ENCODE measurements at regions not wholly inside any gene's neighbourhood (a gene's known extent, or its start where the extent isn't known, plus 50 kb on each side); places are given as distances from the start of the nearest gene placed in this dataset.

DNA sequence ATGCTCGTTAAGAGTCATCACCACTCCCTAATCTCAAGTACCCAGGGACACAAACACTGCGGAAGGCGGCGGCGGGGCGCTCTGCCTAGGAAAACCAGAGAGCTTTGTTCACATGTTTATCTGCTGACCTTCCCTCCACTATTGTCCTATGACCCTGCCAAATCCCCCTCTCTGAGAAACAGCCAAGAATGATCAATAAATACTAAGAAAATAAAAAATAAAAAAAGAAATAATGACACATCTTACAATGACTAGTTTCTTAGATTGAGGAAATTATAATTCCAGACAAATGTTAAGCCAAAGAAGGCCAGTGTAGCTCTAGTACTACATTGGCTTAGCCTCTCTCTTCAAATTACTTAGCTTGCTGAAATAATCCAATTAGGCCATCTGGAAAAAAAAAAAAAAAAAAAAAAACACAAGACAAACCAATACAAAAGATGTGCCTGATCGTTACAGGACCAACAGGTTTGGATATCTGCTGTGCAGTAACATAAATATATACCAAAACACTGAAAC lies 58.0 kb downstream of the ANXA2R start:
- TF ChIP-seq BRCA1 (IDR thresholded peaks at IDR 0.05; ENCODE audit: low read depth, low read length) = no peak
- no peak for TF ChIP-seq NRF1 (IDR thresholded peaks at IDR 0.05; ENCODE audit: low read depth, low read length)
- TF ChIP-seq, protein P1, sequence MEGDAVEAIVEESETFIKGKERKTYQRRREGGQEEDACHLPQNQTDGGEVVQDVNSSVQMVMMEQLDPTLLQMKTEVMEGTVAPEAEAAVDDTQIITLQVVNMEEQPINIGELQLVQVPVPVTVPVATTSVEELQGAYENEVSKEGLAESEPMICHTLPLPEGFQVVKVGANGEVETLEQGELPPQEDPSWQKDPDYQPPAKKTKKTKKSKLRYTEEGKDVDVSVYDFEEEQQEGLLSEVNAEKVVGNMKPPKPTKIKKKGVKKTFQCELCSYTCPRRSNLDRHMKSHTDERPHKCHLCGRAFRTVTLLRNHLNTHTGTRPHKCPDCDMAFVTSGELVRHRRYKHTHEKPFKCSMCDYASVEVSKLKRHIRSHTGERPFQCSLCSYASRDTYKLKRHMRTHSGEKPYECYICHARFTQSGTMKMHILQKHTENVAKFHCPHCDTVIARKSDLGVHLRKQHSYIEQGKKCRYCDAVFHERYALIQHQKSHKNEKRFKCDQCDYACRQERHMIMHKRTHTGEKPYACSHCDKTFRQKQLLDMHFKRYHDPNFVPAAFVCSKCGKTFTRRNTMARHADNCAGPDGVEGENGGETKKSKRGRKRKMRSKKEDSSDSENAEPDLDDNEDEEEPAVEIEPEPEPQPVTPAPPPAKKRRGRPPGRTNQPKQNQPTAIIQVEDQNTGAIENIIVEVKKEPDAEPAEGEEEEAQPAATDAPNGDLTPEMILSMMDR (IDR thresholded peaks at IDR 0.05; ENCODE audit: control extremely low read depth in 1 of 3, insufficient read depth in 1 of 3, low read depth in 1 of 3, low read length in 3 of 3) = no peak
- no peak for TF ChIP-seq POLR2AphosphoS5 (IDR thresholded peaks at IDR 0.05; ENCODE audit: low read depth, low read length)
- TF ChIP-seq FOSL1 (IDR thresholded peaks at IDR 0.05; ENCODE audit: insufficient read depth, low read depth, low read length) = no peak
- no peak for TF ChIP-seq SUZ12 (IDR thresholded peaks at IDR 0.05; ENCODE audit: low read length)
- TF ChIP-seq, protein P2, sequence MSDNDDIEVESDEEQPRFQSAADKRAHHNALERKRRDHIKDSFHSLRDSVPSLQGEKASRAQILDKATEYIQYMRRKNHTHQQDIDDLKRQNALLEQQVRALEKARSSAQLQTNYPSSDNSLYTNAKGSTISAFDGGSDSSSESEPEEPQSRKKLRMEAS (IDR thresholded peaks at IDR 0.05) = no peak
- TF ChIP-seq, protein P3, sequence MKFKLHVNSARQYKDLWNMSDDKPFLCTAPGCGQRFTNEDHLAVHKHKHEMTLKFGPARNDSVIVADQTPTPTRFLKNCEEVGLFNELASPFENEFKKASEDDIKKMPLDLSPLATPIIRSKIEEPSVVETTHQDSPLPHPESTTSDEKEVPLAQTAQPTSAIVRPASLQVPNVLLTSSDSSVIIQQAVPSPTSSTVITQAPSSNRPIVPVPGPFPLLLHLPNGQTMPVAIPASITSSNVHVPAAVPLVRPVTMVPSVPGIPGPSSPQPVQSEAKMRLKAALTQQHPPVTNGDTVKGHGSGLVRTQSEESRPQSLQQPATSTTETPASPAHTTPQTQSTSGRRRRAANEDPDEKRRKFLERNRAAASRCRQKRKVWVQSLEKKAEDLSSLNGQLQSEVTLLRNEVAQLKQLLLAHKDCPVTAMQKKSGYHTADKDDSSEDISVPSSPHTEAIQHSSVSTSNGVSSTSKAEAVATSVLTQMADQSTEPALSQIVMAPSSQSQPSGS (IDR thresholded peaks at IDR 0.05; ENCODE audit: low read length) = no peak
- no peak for TF ChIP-seq CBX8 (IDR thresholded peaks at IDR 0.05; ENCODE audit: borderline replicate concordance, low read depth, low read length)
- TF ChIP-seq ASH2L (IDR thresholded peaks at IDR 0.05; ENCODE audit: low read length) = no peak
- no peak for TF ChIP-seq SIN3A (conservative IDR thresholded peaks at IDR 0.05 in 1 of 2, IDR thresholded peaks at IDR 0.05 in 1 of 2; ENCODE audit: low read depth in 1 of 2, low read length in 2 of 2)
- TF ChIP-seq JUN (IDR thresholded peaks at IDR 0.05; ENCODE audit: low read depth, low read length) = no peak
- TF ChIP-seq CHD2 (IDR thresholded peaks at IDR 0.05; ENCODE audit: low read length) = no peak
